Panc1 (cell line): ENCODE measurements at regions not wholly inside any gene's neighbourhood (a gene's known extent, or its start where the extent isn't known, plus 50 kb on each side); places are given as distances from the start of the nearest gene placed in this dataset.

Experiments used
- ATAC-seq: fragments of 200-7000 bp; cut with Tn5 transposase; 2 replicates; pipeline ENCODE4 v1.9.1; 2020; ENCODE audit warnings: mild to moderate bottlenecking, moderate library complexity
- BruUV-seq: library from RNA; stranded (reverse); fragments of 400-500 nt; replicated peaks from 2 replicates; lab custom pipeline; 2021; lab: Mats Ljungman, UMichigan
- CTCF ChIA-PET: fragments of 300-600 bp; sonication (Branson Sonifier 250); formaldehyde crosslinking; loops from one replicate; lab custom pipeline; 2022; ENCODE audit warnings: antibody characterized with exemption; lab: Charles Lee
- POLR2A ChIA-PET: fragments of 300-600 bp; sonication (Branson Sonifier 250); formaldehyde crosslinking; loops from one replicate; lab custom pipeline; 2022; ENCODE audit warnings: antibody characterized with exemption; lab: Charles Lee
- DNase-seq: peaks from one replicate; pipeline ENCODE4 v3.0.0-alpha.2; 2010; ENCODE audit warnings: low read depth, low spot score
- H3K27ac ChIP-seq: 2 replicates; pipeline ENCODE4 v1.5.1; 2011; ENCODE audit warnings: mild to moderate bottlenecking, low read length, inconsistent platforms
- H3K27me3 ChIP-seq: fragments of 200-500 bp; sonication (Bioruptor generic); 2 replicates; pipeline ENCODE4 v1.6.0; 2014; ENCODE audit warnings: low read length, inconsistent platforms; ENCODE audit not compliant: control insufficient read depth, insufficient read depth
- H3K36me3 ChIP-seq: fragments of 200-500 bp; sonication (Bioruptor generic); 2 replicates; pipeline ENCODE4 v1.5.1; 2014; ENCODE audit warnings: inconsistent platforms, mild to moderate bottlenecking, low read length, moderate library complexity; ENCODE audit not compliant: control insufficient read depth, insufficient read depth
- H3K4me1 ChIP-seq: 2 replicates; pipeline ENCODE4 v1.5.1; 2011; ENCODE audit warnings: inconsistent platforms, mild to moderate bottlenecking, low read length, moderate library complexity; ENCODE audit not compliant: control insufficient read depth, insufficient read depth
- H3K4me3 ChIP-seq, 2 experiments: 2 replicates each; pipeline ENCODE4 v1.5.1; 2011 to 2012; ENCODE audit warnings: low read depth in 2 of 2, low read length in 2 of 2, mild to moderate bottlenecking in 2 of 2, inconsistent platforms in 1 of 2, moderate library complexity in 1 of 2
- H3K9me3 ChIP-seq: fragments of 200-500 bp; sonication (Bioruptor generic); 2 replicates; pipeline ENCODE4 v1.5.1; 2014; ENCODE audit warnings: low read depth, mild to moderate bottlenecking, inconsistent platforms, low read length, moderate library complexity; ENCODE audit not compliant: control insufficient read depth, insufficient read depth
- CTCF ChIP-seq: fragments of 450-650 bp; IDR thresholded peaks from 2 replicates; pipeline ENCODE4 v1.5.1; 2017; ENCODE audit warnings: mild to moderate bottlenecking
- POLR2AphosphoS5 ChIP-seq: IDR thresholded peaks from 2 replicates; pipeline ENCODE4 v1.6.1; 2012; ENCODE audit warnings: mild to moderate bottlenecking, low read depth, low read length, moderate library complexity
- REST ChIP-seq, 2 experiments: IDR thresholded peaks; 2 replicates each; pipeline ENCODE4 v1.6.1; 2011 to 2012; ENCODE audit warnings: low read depth in 2 of 2, control low read depth in 1 of 2, low read length in 1 of 2, mild to moderate bottlenecking in 1 of 2, moderate library complexity in 1 of 2; ENCODE audit not compliant: insufficient read depth in 1 of 2
- SIN3A ChIP-seq: IDR thresholded peaks from 2 replicates; pipeline ENCODE4 v1.6.1; 2012; ENCODE audit warnings: low read depth, mild to moderate bottlenecking, low read length, moderate library complexity, borderline replicate concordance; ENCODE audit not compliant: insufficient read depth
- TCF7L2 ChIP-seq: IDR thresholded peaks from 2 replicates; pipeline ENCODE4 v1.6.1; 2011; ENCODE audit warnings: mild to moderate bottlenecking, low read depth, low read length, inconsistent platforms
- in situ Hi-C: cut with HindIII; loops from 2 replicates; pipeline ENCODE4 v1.10.0; 2016; ENCODE audit warnings: low sequenced_read_pairs, low pct_unique_long_range_greater_than_20kb
- intact Hi-C: fragments of 100-400 bp; cut with micrococcal nuclease; formaldehyde crosslinking; loops from one replicate; pipeline ENCODE4 v1.10.0; 2022; ENCODE audit not compliant: unreplicated experiment

GRCh38 chr3:176068750-176069149 is 1128.5 kb downstream of the TBL1XR1 start:
- ATAC-seq (no peak), DNase-seq (no peak)
- Histone ChIP-seq H3K4me3 (no peak overlapping the region), H3K4me1 (no peaks in the 10 kb centered on the region), H3K36me3 (no peaks in the 10 kb centered on the region), H3K27ac (no peak overlapping the region), H3K9me3 (no peaks in the 10 kb centered on the region), H3K27me3 (no peaks in the 10 kb centered on the region)
- in situ Hi-C loops, result no loop called here
- intact Hi-C loops, result no loop called here
- TF ChIP-seq SIN3A, result no peak
- TF ChIP-seq TCF7L2, result no peak
- no peak for TF ChIP-seq CTCF
- no peak for TF ChIP-seq REST (IDR thresholded peaks at IDR 0.05; ENCODE audit: insufficient read depth in 1 of 2, low read depth in 2 of 2, low read length in 1 of 2)
- no peak for TF ChIP-seq POLR2AphosphoS5
- ChIA-PET POLR2A (no interaction called here), CTCF (no interaction called here)
- BruUV-seq, result no TSS peak

- Histone ChIP-seq H3K9me3 (no peaks in the 10 kb centered on the region), H3K4me1 (no peaks in the 10 kb centered on the region), H3K36me3 (no peaks in the 10 kb centered on the region), H3K27ac (no peak overlapping the region), H3K27me3 (no peaks in the 10 kb centered on the region), H3K4me3 (no peak overlapping the region)
- CTCF ChIA-PET, result no interaction called here
- ATAC-seq (no peak), DNase-seq (no peak)
- in situ Hi-C loops, result no loop called here
- intact Hi-C loops, result no loop called here
- no TSS peak for BruUV-seq
- POLR2A ChIA-PET, result no interaction called here
- TF ChIP-seq CTCF (no peak), SIN3A (no peak), REST (IDR thresholded peaks at IDR 0.05; ENCODE audit: insufficient read depth in 1 of 2, low read depth in 2 of 2, low read length in 1 of 2) (no peak), TCF7L2 (no peak), POLR2AphosphoS5 (no peak)
Observed at GRCh38 chr3:176058856-176059255, 1138.4 kb downstream of the TBL1XR1 start.
